IMR-90 (cell line): ENCODE measurements at regions not wholly inside any gene's neighbourhood (a gene's known extent, or its start where the extent isn't known, plus 50 kb on each side); places are given as distances from the start of the nearest gene placed in this dataset.

Experiments used
- BHLHE40 ChIP-seq: fragments of 150-350 bp; IDR thresholded peaks from 2 replicates; pipeline ENCODE4 v1.6.1; 2016; ENCODE audit warnings: mild to moderate bottlenecking, low read depth, low read length
- CEBPB ChIP-seq: IDR thresholded peaks from 2 replicates; pipeline ENCODE4 v1.6.1; 2012; ENCODE audit warnings: low read depth, low read length, improper control_type of control experiment
- FOS ChIP-seq: fragments of 150-350 bp; IDR thresholded peaks from 2 replicates; pipeline ENCODE4 v1.6.1; 2016; ENCODE audit warnings: low read depth, low read length
- MAFK ChIP-seq: IDR thresholded peaks from 2 replicates; pipeline ENCODE4 v1.6.1; 2012; ENCODE audit warnings: low read depth, low read length, improper control_type of control experiment
- MAZ ChIP-seq: IDR thresholded peaks from 2 replicates; pipeline ENCODE4 v1.6.1; 2012; ENCODE audit warnings: low read depth, mild to moderate bottlenecking, low read length, improper control_type of control experiment, moderate library complexity, borderline replicate concordance
- MXI1 ChIP-seq: IDR thresholded peaks from 2 replicates; pipeline ENCODE4 v1.6.1; 2012; ENCODE audit warnings: low read depth, mild to moderate bottlenecking, low read length, moderate library complexity, borderline replicate concordance
- NFE2L2 ChIP-seq: fragments of 150-350 bp; IDR thresholded peaks from 2 replicates; pipeline ENCODE4 v1.6.1; 2016; ENCODE audit warnings: low read depth, mild to moderate bottlenecking, low read length
- POLR2A ChIP-seq: IDR thresholded peaks from 2 replicates; pipeline ENCODE4 v1.6.1; 2012; ENCODE audit warnings: mild to moderate bottlenecking, low read depth, low read length
- RAD21 ChIP-seq: IDR thresholded peaks from 2 replicates; pipeline ENCODE4 v1.6.1; 2012; ENCODE audit warnings: low read length, improper control_type of control experiment
- RCOR1 ChIP-seq: IDR thresholded peaks from 2 replicates; pipeline ENCODE4 v1.6.1; 2012; ENCODE audit warnings: mild to moderate bottlenecking, low read length, improper control_type of control experiment; ENCODE audit not compliant: insufficient replicate concordance
- RFX5 ChIP-seq: IDR thresholded peaks from 2 replicates; pipeline ENCODE4 v1.8.0; 2012; ENCODE audit warnings: low read depth, mild to moderate bottlenecking, low read length, moderate library complexity
- SMC3 ChIP-seq: fragments of 150-350 bp; IDR thresholded peaks from 2 replicates; pipeline ENCODE4 v1.6.1; 2016; ENCODE audit warnings: low read depth, mild to moderate bottlenecking, antibody characterized with exemption, low read length, moderate library complexity
- TF ChIP-seq, protein P1 (sequence below): conservative IDR thresholded peaks from 2 replicates; pipeline ENCODE4 v1.5.1; 2012; ENCODE audit warnings: mild to moderate bottlenecking, low read depth, low read length, improper control_type of control experiment
- TF ChIP-seq, protein P2 (sequence below): fragments of 150-350 bp; IDR thresholded peaks from 2 replicates; pipeline ENCODE4 v1.6.1; 2017; ENCODE audit warnings: mild to moderate bottlenecking, antibody characterized with exemption, low read length, low read depth

- TF ChIP-seq RAD21, result peak; percentile 19; the same call in 1 of the 2 replicates
- TF ChIP-seq, protein P1, sequence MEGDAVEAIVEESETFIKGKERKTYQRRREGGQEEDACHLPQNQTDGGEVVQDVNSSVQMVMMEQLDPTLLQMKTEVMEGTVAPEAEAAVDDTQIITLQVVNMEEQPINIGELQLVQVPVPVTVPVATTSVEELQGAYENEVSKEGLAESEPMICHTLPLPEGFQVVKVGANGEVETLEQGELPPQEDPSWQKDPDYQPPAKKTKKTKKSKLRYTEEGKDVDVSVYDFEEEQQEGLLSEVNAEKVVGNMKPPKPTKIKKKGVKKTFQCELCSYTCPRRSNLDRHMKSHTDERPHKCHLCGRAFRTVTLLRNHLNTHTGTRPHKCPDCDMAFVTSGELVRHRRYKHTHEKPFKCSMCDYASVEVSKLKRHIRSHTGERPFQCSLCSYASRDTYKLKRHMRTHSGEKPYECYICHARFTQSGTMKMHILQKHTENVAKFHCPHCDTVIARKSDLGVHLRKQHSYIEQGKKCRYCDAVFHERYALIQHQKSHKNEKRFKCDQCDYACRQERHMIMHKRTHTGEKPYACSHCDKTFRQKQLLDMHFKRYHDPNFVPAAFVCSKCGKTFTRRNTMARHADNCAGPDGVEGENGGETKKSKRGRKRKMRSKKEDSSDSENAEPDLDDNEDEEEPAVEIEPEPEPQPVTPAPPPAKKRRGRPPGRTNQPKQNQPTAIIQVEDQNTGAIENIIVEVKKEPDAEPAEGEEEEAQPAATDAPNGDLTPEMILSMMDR, result 0 out of 2 replicates have a peak, but pooled peaks have one; percentile 12
- no peak for TF ChIP-seq POLR2A
- no peak for TF ChIP-seq NFE2L2
- no peak for TF ChIP-seq FOS
- no peak for TF ChIP-seq BHLHE40
- TF ChIP-seq RFX5, result no peak
- TF ChIP-seq SMC3, result no peak
- TF ChIP-seq MXI1, result no peak
- TF ChIP-seq RCOR1, result no peak
- no peak for TF ChIP-seq MAFK
- TF ChIP-seq CEBPB, result no peak
- TF ChIP-seq, protein P2, sequence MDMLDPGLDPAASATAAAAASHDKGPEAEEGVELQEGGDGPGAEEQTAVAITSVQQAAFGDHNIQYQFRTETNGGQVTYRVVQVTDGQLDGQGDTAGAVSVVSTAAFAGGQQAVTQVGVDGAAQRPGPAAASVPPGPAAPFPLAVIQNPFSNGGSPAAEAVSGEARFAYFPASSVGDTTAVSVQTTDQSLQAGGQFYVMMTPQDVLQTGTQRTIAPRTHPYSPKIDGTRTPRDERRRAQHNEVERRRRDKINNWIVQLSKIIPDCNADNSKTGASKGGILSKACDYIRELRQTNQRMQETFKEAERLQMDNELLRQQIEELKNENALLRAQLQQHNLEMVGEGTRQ, result no peak
- no peak for TF ChIP-seq MAZ
These were observed 74.7 kb downstream of the CD83 start for GRCh38 chr6:14192216-14192788.
